HUES6 (cell line): ENCODE measurements at regions not wholly inside any gene's neighbourhood (a gene's known extent, or its start where the extent isn't known, plus 50 kb on each side); places are given as distances from the start of the nearest gene placed in this dataset.

Experiments
- H3K27ac ChIP-seq: 2 replicates; pipeline ENCODE4 v1.7.0; 2013; ENCODE audit warnings: low read depth, mild to moderate bottlenecking, low read length, inconsistent platforms
- H3K27me3 ChIP-seq: 2 replicates; pipeline ENCODE4 v1.6.1; 2013; ENCODE audit warnings: low read length; ENCODE audit not compliant: control insufficient read depth, insufficient read depth
- H3K36me3 ChIP-seq: 2 replicates; pipeline ENCODE4 v1.6.1; 2013; ENCODE audit warnings: low read length; ENCODE audit not compliant: control insufficient read depth, insufficient read depth
- H3K4me1 ChIP-seq: 2 replicates; pipeline ENCODE4 v1.6.1; 2013; ENCODE audit warnings: low read length; ENCODE audit not compliant: control insufficient read depth, insufficient read depth
- H3K4me3 ChIP-seq: 2 replicates; pipeline ENCODE4 v1.5.1; 2013; ENCODE audit warnings: low read depth, low read length
- H3K9ac ChIP-seq: one replicate; pipeline ENCODE4 v1.6.1; 2013; ENCODE audit warnings: mild to moderate bottlenecking, low read length
- H3K9me3 ChIP-seq: 2 replicates; pipeline ENCODE4 v1.6.1; 2013; ENCODE audit warnings: low read depth, low read length; ENCODE audit not compliant: control insufficient read depth, insufficient read depth

- no peaks in the 10 kb centered on the region for H3K4me1 ChIP-seq
- H3K4me3 ChIP-seq = no peak overlapping the region
Observed at GRCh38 chr4:186775902-186776301, 52.2 kb upstream of the FAT1 start.

GRCh38 chr4:186778134-186778533 is 54.5 kb upstream of the FAT1 start:
- Histone ChIP-seq H3K9me3 (no peaks in the 10 kb centered on the region), H3K27ac (no peak overlapping the region), H3K36me3 (no peaks in the 10 kb centered on the region), H3K4me1 (no peaks in the 10 kb centered on the region), H3K27me3 (no peaks in the 10 kb centered on the region), H3K4me3 (no peak overlapping the region), H3K9ac (no peak overlapping the region)

More at GRCh38 chr4:186775902-186776301, 52.2 kb upstream of the FAT1 start:
- H3K36me3 ChIP-seq = no peaks in the 10 kb centered on the region
- H3K27me3 ChIP-seq = no peaks in the 10 kb centered on the region
- H3K9me3 ChIP-seq = no peaks in the 10 kb centered on the region
- no peak overlapping the region for H3K27ac ChIP-seq
- H3K9ac ChIP-seq = no peak overlapping the region

DNA sequence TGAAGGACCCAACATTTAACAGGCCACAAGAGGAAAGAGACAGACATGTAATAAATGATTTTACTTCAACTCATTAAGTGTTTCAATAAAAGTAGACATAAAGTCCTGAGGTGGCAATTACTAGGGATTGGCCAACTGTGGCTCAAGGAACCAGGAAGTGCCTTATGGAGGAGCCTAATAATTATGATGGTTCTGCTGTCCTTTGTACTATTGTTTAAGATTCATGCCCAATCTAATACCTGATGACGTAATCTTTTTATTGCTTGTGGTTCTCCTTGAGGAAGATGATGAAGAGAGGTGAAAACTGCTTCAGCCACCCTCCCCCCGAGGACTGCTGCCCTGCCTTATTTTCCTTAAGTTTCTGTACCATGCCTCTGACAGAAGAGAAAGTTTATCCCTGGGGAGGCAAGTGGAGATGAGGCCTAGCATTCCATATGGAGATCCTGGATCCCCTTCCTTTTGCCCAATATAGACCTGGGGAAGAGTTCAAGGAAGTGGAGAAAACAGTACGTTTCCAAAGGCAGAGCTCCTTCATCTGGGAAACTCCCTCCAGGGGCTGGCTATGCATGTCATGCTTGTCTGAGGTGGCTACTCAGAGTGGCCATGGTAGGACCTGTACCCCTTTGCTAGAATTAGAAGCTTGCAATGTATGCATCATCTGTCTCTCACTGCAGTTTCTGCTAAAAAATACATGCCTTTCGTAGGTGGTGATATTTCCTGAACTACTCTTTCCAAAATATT is 56.8 kb upstream of the FAT1 start:
- no peak overlapping the region for H3K27ac ChIP-seq
- no peaks in the 10 kb centered on the region for H3K9me3 ChIP-seq
- H3K4me3 ChIP-seq = no peak overlapping the region
- H3K27me3 ChIP-seq = no peaks in the 10 kb centered on the region
- H3K36me3 ChIP-seq = no peaks in the 10 kb centered on the region
- H3K4me1 ChIP-seq = no peaks in the 10 kb centered on the region
- H3K9ac ChIP-seq = no peak overlapping the region

DNA sequence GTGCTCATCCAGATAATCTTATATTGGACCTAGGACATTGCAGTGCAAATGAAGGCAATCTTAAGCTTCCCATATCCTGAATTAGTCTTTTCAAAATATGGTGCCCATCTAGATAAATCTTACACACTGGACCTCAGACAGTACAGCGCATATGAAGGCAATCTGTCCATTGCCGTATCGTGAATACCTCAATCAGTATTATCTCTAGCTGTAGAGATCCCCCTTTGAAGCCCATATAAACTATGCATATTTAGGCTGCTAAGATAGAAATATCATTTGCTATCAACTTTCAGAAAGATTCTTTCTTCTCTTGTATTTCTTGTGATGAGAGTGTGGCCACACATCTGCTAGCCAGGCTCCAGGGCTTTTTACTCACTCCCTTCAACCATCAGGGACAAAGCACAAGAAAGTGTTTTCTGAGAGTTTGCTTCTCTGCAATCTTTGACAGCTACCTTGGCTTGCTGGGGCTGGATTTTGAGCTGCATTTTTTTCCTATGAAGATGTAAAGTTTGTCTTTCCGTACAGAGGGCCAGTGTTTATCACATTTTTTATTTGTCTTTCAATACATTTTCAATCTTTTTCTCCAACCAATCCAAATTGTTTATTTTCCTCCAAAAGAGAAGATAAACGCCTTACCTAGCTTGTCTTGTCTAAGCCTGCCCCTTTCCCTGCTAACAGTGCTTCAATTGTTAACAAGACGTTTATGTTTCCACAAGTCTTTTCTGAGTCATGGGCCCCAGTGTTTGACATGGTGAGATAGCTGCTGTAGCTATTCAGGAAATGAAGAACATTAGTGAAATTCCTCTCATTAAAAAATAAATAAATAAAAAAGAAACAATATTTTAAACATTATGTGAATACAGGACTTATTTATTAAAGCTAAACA is 57.6 kb upstream of the FAT1 start:
- H3K36me3 ChIP-seq = no peaks in the 10 kb centered on the region

DNA sequence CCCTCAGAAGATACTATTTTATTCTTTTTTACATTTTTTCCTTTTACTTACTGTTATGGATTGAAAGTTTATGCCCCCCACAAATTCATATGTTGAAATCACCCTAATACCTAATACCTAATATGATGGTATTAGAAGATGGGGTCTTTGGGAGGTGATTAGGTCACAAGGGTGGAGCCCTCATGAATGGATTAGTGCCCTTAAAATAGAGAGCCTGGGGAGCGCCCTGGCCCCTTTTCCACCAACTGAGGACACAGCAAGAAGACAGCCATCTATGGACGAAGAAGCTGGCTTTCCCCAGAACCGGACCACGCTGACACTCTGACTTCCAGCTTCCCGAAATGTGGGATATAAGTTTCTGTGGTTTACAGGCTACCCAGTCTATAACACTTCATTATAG is 58.6 kb upstream of the FAT1 start:
- H3K9me3 ChIP-seq = no peaks in the 10 kb centered on the region
- no peaks in the 10 kb centered on the region for H3K4me1 ChIP-seq
- no peak overlapping the region for H3K9ac ChIP-seq
- H3K36me3 ChIP-seq = no peaks in the 10 kb centered on the region
- H3K27ac ChIP-seq = no peak overlapping the region
- no peak overlapping the region for H3K4me3 ChIP-seq
- H3K27me3 ChIP-seq = no peaks in the 10 kb centered on the region

More for the DNA sequence above, 57.6 kb upstream of the FAT1 start:
- Histone ChIP-seq H3K9me3 (no peaks in the 10 kb centered on the region), H3K9ac (no peak overlapping the region), H3K4me1 (no peaks in the 10 kb centered on the region), H3K27ac (no peak overlapping the region), H3K27me3 (no peaks in the 10 kb centered on the region), H3K4me3 (no peak overlapping the region)

- no peaks in the 10 kb centered on the region for H3K4me1 ChIP-seq
- H3K27ac ChIP-seq = no peak overlapping the region
- H3K36me3 ChIP-seq = no peaks in the 10 kb centered on the region
- no peaks in the 10 kb centered on the region for H3K27me3 ChIP-seq
- no peak overlapping the region for H3K9ac ChIP-seq
- H3K9me3 ChIP-seq = no peaks in the 10 kb centered on the region
- H3K4me3 ChIP-seq = no peak overlapping the region
Observed at GRCh38 chr4:186787536-186787935, 63.9 kb upstream of the FAT1 start.

DNA sequence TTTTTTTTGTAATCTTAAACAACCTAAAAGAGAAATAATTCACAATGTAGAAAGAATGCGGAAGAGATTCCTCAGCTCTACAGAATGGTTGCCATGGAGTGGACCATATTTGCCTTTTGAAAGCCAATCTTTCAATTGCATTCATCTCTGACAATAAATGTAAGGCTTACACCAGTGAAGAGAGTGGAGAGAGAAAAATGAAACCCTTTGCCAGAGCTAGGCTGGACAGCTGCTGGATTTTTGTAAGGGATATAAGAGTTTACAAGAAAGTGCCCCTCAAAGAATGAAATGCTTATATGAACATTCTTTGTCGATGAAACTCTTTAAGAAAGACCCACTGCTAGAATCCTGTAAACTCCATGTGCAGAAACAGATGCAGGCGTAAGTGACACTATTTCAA is 66.0 kb upstream of the FAT1 start:
- no peaks in the 10 kb centered on the region for H3K4me1 ChIP-seq
- H3K36me3 ChIP-seq = no peaks in the 10 kb centered on the region
- no peaks in the 10 kb centered on the region for H3K27me3 ChIP-seq
- H3K9ac ChIP-seq = no peak overlapping the region
- H3K4me3 ChIP-seq = no peak overlapping the region
- H3K27ac ChIP-seq = no peak overlapping the region
- H3K9me3 ChIP-seq = no peaks in the 10 kb centered on the region

DNA sequence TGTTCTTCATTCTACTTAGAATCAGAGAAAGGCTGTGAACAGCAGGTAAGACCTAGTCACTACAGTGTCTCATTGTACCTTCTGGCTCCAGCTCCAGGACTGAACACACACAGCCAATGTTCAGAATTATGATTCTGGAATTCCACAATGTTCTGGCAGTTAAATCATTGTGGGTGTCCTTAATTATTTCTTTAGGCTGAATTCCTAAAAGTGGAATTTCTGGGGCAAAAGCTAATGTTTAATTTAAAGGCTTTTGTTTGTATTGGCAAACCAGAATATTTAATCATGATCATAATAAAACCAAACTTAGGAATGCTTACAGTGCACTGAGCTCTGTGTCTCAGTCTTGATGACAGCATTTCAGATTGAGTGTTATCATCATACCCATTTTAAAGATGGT is 67.0 kb upstream of the FAT1 start:
- no peaks in the 10 kb centered on the region for H3K36me3 ChIP-seq
- no peak overlapping the region for H3K27ac ChIP-seq
- H3K9me3 ChIP-seq = no peaks in the 10 kb centered on the region
- H3K9ac ChIP-seq = no peak overlapping the region
- H3K4me3 ChIP-seq = no peak overlapping the region
- no peaks in the 10 kb centered on the region for H3K27me3 ChIP-seq
- H3K4me1 ChIP-seq = no peaks in the 10 kb centered on the region

- H3K27ac ChIP-seq = no peak overlapping the region
- no peak overlapping the region for H3K9ac ChIP-seq
- no peak overlapping the region for H3K4me3 ChIP-seq
- H3K4me1 ChIP-seq = no peaks in the 10 kb centered on the region
- no peaks in the 10 kb centered on the region for H3K27me3 ChIP-seq
- H3K36me3 ChIP-seq = no peaks in the 10 kb centered on the region
- no peaks in the 10 kb centered on the region for H3K9me3 ChIP-seq
Observed at GRCh38 chr4:186792728-186793366, 69.2 kb upstream of the FAT1 start.

- Histone ChIP-seq H3K4me3 (no peak overlapping the region), H3K27ac (no peak overlapping the region), H3K36me3 (no peaks in the 10 kb centered on the region), H3K4me1 (no peaks in the 10 kb centered on the region), H3K9me3 (no peaks in the 10 kb centered on the region), H3K27me3 (no peaks in the 10 kb centered on the region), H3K9ac (no peak overlapping the region)
Observed at GRCh38 chr4:186798951-186799659, 75.4 kb upstream of the FAT1 start.
